ENCODE measurements at regions not wholly inside any gene's neighbourhood (a gene's known extent, or its start where the extent isn't known, plus 50 kb on each side); places are given as distances from the start of the nearest gene placed in this dataset.
"Not testable (repeated sequence)": the region's sequence is repeated elsewhere in the genome, so short reads cannot be mapped to it uniquely, and the experiment has no call there.

- ATAC-seq (no peak), DNase-seq (ENCODE audit: low spot score) (no peak)
- peaks cover 0 to 8% of the 10 kb centered on the region in 2 donors for H3K27me3 Mint-ChIP-seq
- H3K4me1 Mint-ChIP-seq (ENCODE audit: low read depth in 2 of 2): no peaks in the 10 kb centered on the region
- H3K36me3 Mint-ChIP-seq: no peaks in the 10 kb centered on the region
- H3K27ac Mint-ChIP-seq: no peak overlapping the region
- H3K9me3 Mint-ChIP-seq: no peaks in the 10 kb centered on the region
- no peak overlapping the region for H3K4me3 Mint-ChIP-seq
Observed at GRCh38 chr1:233744779-233745513, 131.0 kb downstream of the KCNK1 start.

- Mint-ChIP-seq H3K27me3 (peaks cover 0 to 12% of the 10 kb centered on the region in 2 donors), H3K9me3 (no peaks in the 10 kb centered on the region), H3K4me3 (no peak overlapping the region), H3K27ac (no peak overlapping the region), H3K36me3 (no peaks in the 10 kb centered on the region), H3K4me1 (ENCODE audit: low read depth in 2 of 2) (no peaks in the 10 kb centered on the region)
- no peak for ATAC-seq
- DNase-seq (ENCODE audit: low spot score): no peak
Observed at GRCh38 chr1:233750139-233750538, 136.2 kb downstream of the KCNK1 start.

GRCh38 chr1:233759665-233760064, 144.8 kb upstream of the SLC35F3 start:
- no peak for DNase-seq (ENCODE audit: low spot score)
- no peak overlapping the region for H3K4me3 Mint-ChIP-seq
- H3K4me1 Mint-ChIP-seq (ENCODE audit: low read depth in 2 of 2): no peaks in the 10 kb centered on the region
- no peak for ATAC-seq
- H3K9me3 Mint-ChIP-seq: no peaks in the 10 kb centered on the region
- H3K36me3 Mint-ChIP-seq: no peaks in the 10 kb centered on the region
- no peak overlapping the region for H3K27ac Mint-ChIP-seq
- H3K27me3 Mint-ChIP-seq: peaks cover 0 to 13% of the 10 kb centered on the region in 2 donors

GRCh38 chr1:233764304-233764703, 140.2 kb upstream of the SLC35F3 start:
- H3K36me3 Mint-ChIP-seq; H3K4me1 Mint-ChIP-seq (ENCODE audit: low read depth in 2 of 2); ATAC-seq; H3K4me3 Mint-ChIP-seq; H3K9me3 Mint-ChIP-seq; DNase-seq (ENCODE audit: low spot score); H3K27ac Mint-ChIP-seq: not testable (repeated sequence)
- peaks cover 0 to 15% of the 10 kb centered on the region in 2 donors for H3K27me3 Mint-ChIP-seq

- Mint-ChIP-seq H3K27ac (no peak overlapping the region), H3K9me3 (peaks cover 13% of the 10 kb centered on the region), H3K27me3 (peaks cover 0 to 7% of the 10 kb centered on the region in 2 donors), H3K36me3 (no peaks in the 10 kb centered on the region), H3K4me1 (ENCODE audit: low read depth in 2 of 2) (no peaks in the 10 kb centered on the region), H3K4me3 (no peak overlapping the region)
- no peak for ATAC-seq
- DNase-seq (ENCODE audit: low spot score): no peak
Observed at GRCh38 chr1:233777566-233777965, 126.9 kb upstream of the SLC35F3 start.

- H3K27ac Mint-ChIP-seq: no peak overlapping the region
Observed at GRCh38 chr1:233780049-233780448, 124.4 kb upstream of the SLC35F3 start.

GRCh38 chr1:233782937-233783586, 121.4 kb upstream of the SLC35F3 start:
- no peak overlapping the region for H3K4me3 Mint-ChIP-seq
- peaks cover 3% of the 10 kb centered on the region for H3K9me3 Mint-ChIP-seq
- DNase-seq (ENCODE audit: low spot score) (no peak), ATAC-seq (no peak)
- H3K36me3 Mint-ChIP-seq: no peaks in the 10 kb centered on the region
- H3K27me3 Mint-ChIP-seq: peaks cover 0 to 7% of the 10 kb centered on the region in 2 donors
- H3K4me1 Mint-ChIP-seq (ENCODE audit: low read depth in 2 of 2): no peaks in the 10 kb centered on the region
- no peak overlapping the region for H3K27ac Mint-ChIP-seq

More at GRCh38 chr1:233780049-233780448, 124.4 kb upstream of the SLC35F3 start:
- ATAC-seq (no peak), DNase-seq (ENCODE audit: low spot score) (no peak)
- Mint-ChIP-seq H3K4me1 (ENCODE audit: low read depth in 2 of 2) (no peaks in the 10 kb centered on the region), H3K27me3 (no peaks in the 10 kb centered on the region), H3K9me3 (peaks cover 9% of the 10 kb centered on the region), H3K36me3 (no peaks in the 10 kb centered on the region), H3K4me3 (no peak overlapping the region)

- no peaks in the 10 kb centered on the region for H3K4me1 Mint-ChIP-seq (ENCODE audit: low read depth in 2 of 2)
- H3K36me3 Mint-ChIP-seq: no peaks in the 10 kb centered on the region
- no peak overlapping the region for H3K27ac Mint-ChIP-seq
- peaks cover 2 to 21% of the 10 kb centered on the region in 2 donors for H3K27me3 Mint-ChIP-seq
- no peak for ATAC-seq
- H3K4me3 Mint-ChIP-seq: no peak overlapping the region
- no peaks in the 10 kb centered on the region for H3K9me3 Mint-ChIP-seq
- DNase-seq (ENCODE audit: low spot score): no peak
Observed at GRCh38 chr1:233787599-233787998, 116.9 kb upstream of the SLC35F3 start.

GRCh38 chr1:233788687-233789086, 115.8 kb upstream of the SLC35F3 start:
- Mint-ChIP-seq H3K27ac (no peak overlapping the region), H3K4me3 (no peak overlapping the region), H3K27me3 (peaks cover 2 to 21% of the 10 kb centered on the region in 2 donors), H3K36me3 (no peaks in the 10 kb centered on the region), H3K9me3 (peaks cover 3% of the 10 kb centered on the region), H3K4me1 (ENCODE audit: low read depth in 2 of 2) (no peaks in the 10 kb centered on the region)
- ATAC-seq (no peak), DNase-seq (ENCODE audit: low spot score) (no peak)

GRCh38 chr1:233790121-233790520, 114.4 kb upstream of the SLC35F3 start:
- H3K36me3 Mint-ChIP-seq: no peaks in the 10 kb centered on the region
- H3K27ac Mint-ChIP-seq: no peak overlapping the region

GRCh38 chr1:233790662-233791371, 113.7 kb upstream of the SLC35F3 start:
- peak; percentile 64 for DNase-seq (ENCODE audit: low spot score)
- Mint-ChIP-seq H3K4me1 (ENCODE audit: low read depth in 2 of 2) (no peaks in the 10 kb centered on the region), H3K27ac (no peak overlapping the region), H3K36me3 (no peaks in the 10 kb centered on the region), H3K9me3 (peaks cover 3% of the 10 kb centered on the region), H3K4me3 (no peak overlapping the region), H3K27me3 (peaks cover 2 to 21% of the 10 kb centered on the region in 2 donors)
- peak in 1 of 2 donors; percentile 64 for ATAC-seq

More at GRCh38 chr1:233790121-233790520, 114.4 kb upstream of the SLC35F3 start:
- Mint-ChIP-seq H3K4me1 (ENCODE audit: low read depth in 2 of 2) (no peaks in the 10 kb centered on the region), H3K4me3 (no peak overlapping the region), H3K9me3 (peaks cover 3% of the 10 kb centered on the region), H3K27me3 (peaks cover 2 to 21% of the 10 kb centered on the region in 2 donors)
- DNase-seq (ENCODE audit: low spot score) (no peak), ATAC-seq (no peak)

- Mint-ChIP-seq H3K4me1 (ENCODE audit: low read depth in 2 of 2) (no peaks in the 10 kb centered on the region), H3K9me3 (peaks cover 3% of the 10 kb centered on the region), H3K4me3 (no peak overlapping the region), H3K27ac (no peak overlapping the region), H3K36me3 (no peaks in the 10 kb centered on the region), H3K27me3 (peaks cover 2 to 21% of the 10 kb centered on the region in 2 donors)
- ATAC-seq (no peak), DNase-seq (ENCODE audit: low spot score) (no peak)
Observed at GRCh38 chr1:233791372-233791703, 113.1 kb upstream of the SLC35F3 start.

- Mint-ChIP-seq H3K27ac (no peak overlapping the region), H3K9me3 (peaks cover 3% of the 10 kb centered on the region), H3K27me3 (peaks cover 2 to 20% of the 10 kb centered on the region in 2 donors), H3K4me3 (no peak overlapping the region), H3K4me1 (ENCODE audit: low read depth in 2 of 2) (no peaks in the 10 kb centered on the region), H3K36me3 (no peaks in the 10 kb centered on the region)
- ATAC-seq: no peak
- no peak for DNase-seq (ENCODE audit: low spot score)
Observed at GRCh38 chr1:233791721-233792120, 112.8 kb upstream of the SLC35F3 start.

- peaks cover 3% of the 10 kb centered on the region for H3K9me3 Mint-ChIP-seq
- DNase-seq (ENCODE audit: low spot score): no peak
- no peaks in the 10 kb centered on the region for H3K4me1 Mint-ChIP-seq (ENCODE audit: low read depth in 2 of 2)
- no peak overlapping the region for H3K4me3 Mint-ChIP-seq
- H3K36me3 Mint-ChIP-seq: no peaks in the 10 kb centered on the region
- H3K27me3 Mint-ChIP-seq: peaks cover 0 to 18% of the 10 kb centered on the region in 2 donors
- no peak for ATAC-seq
- no peak overlapping the region for H3K27ac Mint-ChIP-seq
Observed at GRCh38 chr1:233794863-233795262, 109.6 kb upstream of the SLC35F3 start.

Measured in natural killer cell treated with Interleukin-12 subunit alpha and Interleukin-12 subunit beta and Interleukin-15 and Interleukin-18, amount 100 ng/mL, for 72 hours (primary cell).